22Rv1 (cell line): ENCODE measurements at regions not wholly inside any gene's neighbourhood (a gene's known extent, or its start where the extent isn't known, plus 50 kb on each side); places are given as distances from the start of the nearest gene placed in this dataset.

Experiments used
- CTCF ChIP-seq: fragments of 450-650 bp; IDR thresholded peaks from 2 replicates; pipeline ENCODE4 v1.5.1; 2017; ENCODE audit warnings: mild to moderate bottlenecking
- ZFX ChIP-seq: fragments of 450-650 bp; IDR thresholded peaks from 2 replicates; pipeline ENCODE4 v1.6.1; 2017; ENCODE audit warnings: antibody characterized with exemption, borderline replicate concordance

GRCh38 chr15:79661411-79661810, 229.3 kb downstream of the MINAR1 start:
- TF ChIP-seq CTCF (no peak), ZFX (no peak)
